ENCODE measurements at regions not wholly inside any gene's neighbourhood (a gene's known extent, or its start where the extent isn't known, plus 50 kb on each side); places are given as distances from the start of the nearest gene placed in this dataset.

GRCh38 chr17:73797594-73798110 lies 153.4 kb upstream of the SDK2 start (continued):
- TF ChIP-seq ZNF318 (CRISPR knock-in tag; IDR thresholded peaks at IDR 0.05) (no peak), CREB3 (CRISPR knock-in tag; IDR thresholded peaks at IDR 0.05) (no peak), EEA1 (CRISPR knock-in tag; IDR thresholded peaks at IDR 0.05; ENCODE audit: borderline replicate concordance) (peak; percentile 15; the same call in 1 of the 2 replicates), ZSCAN9 (CRISPR knock-in tag; IDR thresholded peaks at IDR 0.05; ENCODE audit: borderline replicate concordance) (no peak), ZBTB26 (CRISPR knock-in tag; IDR thresholded peaks at IDR 0.05; ENCODE audit: borderline replicate concordance) (no peak), ZNF768 (CRISPR knock-in tag; IDR thresholded peaks at IDR 0.05) (peak; percentile 82; the same call in 1 of the 2 replicates), NR0B2 (CRISPR knock-in tag; IDR thresholded peaks at IDR 0.05) (0 out of 2 replicates have a peak, but pooled peaks have one; percentile 51), ZNF44 (CRISPR knock-in tag; IDR thresholded peaks at IDR 0.05) (no peak), MXD3 (CRISPR knock-in tag; IDR thresholded peaks at IDR 0.05) (peak; percentile 52), ZNF292 (CRISPR knock-in tag; IDR thresholded peaks at IDR 0.05; ENCODE audit: borderline replicate concordance, low read depth) (no peak), CBX5 (CRISPR knock-in tag; IDR thresholded peaks at IDR 0.05; ENCODE audit: borderline replicate concordance) (no peak), ATM (IDR thresholded peaks at IDR 0.05; ENCODE audit: borderline replicate concordance) (no peak), ZBTB33 (CRISPR knock-in tag; IDR thresholded peaks at IDR 0.05) (0 out of 2 replicates have a peak, but pooled peaks have one; percentile 5), CTCF (CRISPR knock-in tag; IDR thresholded peaks at IDR 0.05) (no peak)

All from HepG2 (cell line).